ENCODE measurements at regions not wholly inside any gene's neighbourhood (a gene's known extent, or its start where the extent isn't known, plus 50 kb on each side); places are given as distances from the start of the nearest gene placed in this dataset.
A peak's percentile ranks its signal among the peaks of the same experiment; 100 is the strongest.

DNA sequence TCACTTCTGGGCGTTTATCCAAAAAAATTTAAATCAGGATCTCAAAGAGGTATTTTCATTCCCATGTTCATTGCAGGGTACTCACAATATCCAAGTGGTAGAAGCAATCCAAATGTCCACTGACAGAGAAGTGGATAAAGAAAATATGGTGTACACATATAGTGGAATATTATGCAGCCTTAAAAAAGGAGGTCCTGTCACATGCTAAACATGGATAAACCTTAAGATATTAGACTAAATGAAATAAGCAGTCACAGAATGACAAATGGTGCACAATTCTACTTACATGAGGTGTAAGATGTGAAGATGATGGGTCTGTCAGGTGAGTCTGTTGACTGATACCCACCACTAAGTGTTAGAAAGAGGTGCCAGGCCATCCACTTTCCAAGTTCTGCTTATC, 140.6 kb downstream of the THNSL2 start:
- no peak overlapping the region for H3K27ac Mint-ChIP-seq
- no peaks in the 10 kb centered on the region for H3K36me3 Mint-ChIP-seq
- no peak overlapping the region for H3K4me3 Mint-ChIP-seq
- TF ChIP-seq, protein P1, sequence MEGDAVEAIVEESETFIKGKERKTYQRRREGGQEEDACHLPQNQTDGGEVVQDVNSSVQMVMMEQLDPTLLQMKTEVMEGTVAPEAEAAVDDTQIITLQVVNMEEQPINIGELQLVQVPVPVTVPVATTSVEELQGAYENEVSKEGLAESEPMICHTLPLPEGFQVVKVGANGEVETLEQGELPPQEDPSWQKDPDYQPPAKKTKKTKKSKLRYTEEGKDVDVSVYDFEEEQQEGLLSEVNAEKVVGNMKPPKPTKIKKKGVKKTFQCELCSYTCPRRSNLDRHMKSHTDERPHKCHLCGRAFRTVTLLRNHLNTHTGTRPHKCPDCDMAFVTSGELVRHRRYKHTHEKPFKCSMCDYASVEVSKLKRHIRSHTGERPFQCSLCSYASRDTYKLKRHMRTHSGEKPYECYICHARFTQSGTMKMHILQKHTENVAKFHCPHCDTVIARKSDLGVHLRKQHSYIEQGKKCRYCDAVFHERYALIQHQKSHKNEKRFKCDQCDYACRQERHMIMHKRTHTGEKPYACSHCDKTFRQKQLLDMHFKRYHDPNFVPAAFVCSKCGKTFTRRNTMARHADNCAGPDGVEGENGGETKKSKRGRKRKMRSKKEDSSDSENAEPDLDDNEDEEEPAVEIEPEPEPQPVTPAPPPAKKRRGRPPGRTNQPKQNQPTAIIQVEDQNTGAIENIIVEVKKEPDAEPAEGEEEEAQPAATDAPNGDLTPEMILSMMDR (conservative IDR thresholded peaks at IDR 0.05): no peak
- peaks cover 4% of the 10 kb centered on the region for H3K27me3 Mint-ChIP-seq
- DNase-seq (ENCODE audit: extremely low spot score, unreplicated experiment): no peak
- peaks cover 4% of the 10 kb centered on the region for H3K9me3 Mint-ChIP-seq
- H3K4me1 Mint-ChIP-seq (ENCODE audit: unreplicated experiment): no peaks in the 10 kb centered on the region

- H3K36me3 Mint-ChIP-seq: no peaks in the 10 kb centered on the region
- no peak overlapping the region for H3K27ac Mint-ChIP-seq
- DNase-seq (ENCODE audit: extremely low spot score, unreplicated experiment): no peak
- peaks cover 4% of the 10 kb centered on the region for H3K9me3 Mint-ChIP-seq
- peaks cover 6% of the 10 kb centered on the region for H3K27me3 Mint-ChIP-seq
- TF ChIP-seq, protein P1 (conservative IDR thresholded peaks at IDR 0.05): peak; percentile 60
- no peaks in the 10 kb centered on the region for H3K4me1 Mint-ChIP-seq (ENCODE audit: unreplicated experiment)
- no peak overlapping the region for H3K4me3 Mint-ChIP-seq
These were observed 137.7 kb downstream of the THNSL2 start for GRCh38 chr2:88307817-88308216.

DNA sequence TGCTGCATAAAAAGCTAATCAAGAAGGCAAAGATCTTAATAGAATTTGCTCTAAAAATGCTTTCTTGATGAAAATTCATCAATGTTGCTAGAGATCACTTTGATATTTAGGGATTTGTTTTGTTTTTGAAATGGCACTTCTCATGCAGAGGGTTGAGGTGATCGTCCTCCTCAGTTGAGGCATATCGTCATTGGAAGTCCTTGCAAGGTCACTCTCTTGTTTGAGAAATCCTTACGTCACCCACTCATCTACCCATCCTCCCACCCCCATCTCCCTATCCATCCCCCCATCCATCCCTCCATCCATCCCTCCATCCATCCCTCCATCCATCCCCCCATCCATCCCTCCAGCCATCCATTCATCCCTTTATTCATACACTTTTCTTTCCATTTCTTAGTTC, 133.7 kb downstream of the THNSL2 start:
- Mint-ChIP-seq H3K4me1 (ENCODE audit: unreplicated experiment) (no peaks in the 10 kb centered on the region), H3K9me3 (peaks cover 4% of the 10 kb centered on the region), H3K27me3 (peaks cover 2% of the 10 kb centered on the region), H3K27ac (no peak overlapping the region), H3K4me3 (no peak overlapping the region), H3K36me3 (no peaks in the 10 kb centered on the region)
- no peak for DNase-seq (ENCODE audit: extremely low spot score, unreplicated experiment)
- TF ChIP-seq, protein P1 (conservative IDR thresholded peaks at IDR 0.05): no peak

DNA sequence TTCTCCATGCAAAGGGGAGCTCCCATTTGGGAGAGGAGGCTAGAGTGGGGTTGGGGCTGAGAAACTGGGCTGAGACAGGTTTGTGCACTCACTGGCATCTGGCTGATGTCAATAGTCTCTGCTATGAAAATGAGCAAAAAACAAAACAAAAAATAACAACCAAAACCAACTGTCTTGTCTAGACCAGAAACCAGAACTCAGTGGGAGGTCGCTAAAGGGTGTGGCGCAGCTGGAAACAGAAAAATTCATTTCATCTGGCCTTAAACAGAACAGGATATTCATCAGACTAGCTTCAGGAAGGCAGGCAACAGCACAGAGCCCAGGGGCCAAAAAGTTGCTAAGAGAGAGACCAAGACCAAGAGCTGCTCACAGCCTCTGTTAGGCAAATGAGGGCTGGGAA, 126.1 kb downstream of the THNSL2 start:
- Mint-ChIP-seq H3K36me3 (no peaks in the 10 kb centered on the region), H3K4me3 (no peak overlapping the region), H3K27ac (peak overlapping the region; percentile 4), H3K9me3 (no peaks in the 10 kb centered on the region), H3K27me3 (peaks cover 3% of the 10 kb centered on the region), H3K4me1 (ENCODE audit: unreplicated experiment) (no peaks in the 10 kb centered on the region)
- TF ChIP-seq, protein P1 (conservative IDR thresholded peaks at IDR 0.05): no peak
- DNase-seq (ENCODE audit: extremely low spot score, unreplicated experiment): no peak

GRCh38 chr2:88283886-88284592, 113.9 kb downstream of the THNSL2 start:
- H3K4me3 Mint-ChIP-seq: no peak overlapping the region
- H3K27me3 Mint-ChIP-seq: peaks cover 6% of the 10 kb centered on the region
- H3K4me1 Mint-ChIP-seq (ENCODE audit: unreplicated experiment): no peaks in the 10 kb centered on the region
- TF ChIP-seq, protein P1 (conservative IDR thresholded peaks at IDR 0.05): no peak
- H3K27ac Mint-ChIP-seq: no peak overlapping the region
- no peak for DNase-seq (ENCODE audit: extremely low spot score, unreplicated experiment)
- no peaks in the 10 kb centered on the region for H3K36me3 Mint-ChIP-seq
- H3K9me3 Mint-ChIP-seq: no peaks in the 10 kb centered on the region

All from type B pancreatic cell (in vitro differentiated cells).